Stomach (tissue), 4 donors: ENCODE measurements at regions not wholly inside any gene's neighbourhood (a gene's known extent, or its start where the extent isn't known, plus 50 kb on each side); places are given as distances from the start of the nearest gene placed in this dataset.

ENCODE experiments used
- CTCF ChIP-seq, 7 experiments: fragments of 450-650 bp in 4 of 7; fragments of 200-600 bp in 3 of 7; sonication (generic) in 3 of 7; IDR thresholded peaks; one replicate each; pipeline ENCODE4 v1.5.1; 2016 to 2019; ENCODE audit warnings: antibody characterized with exemption in 7 of 7, control low read depth in 2 of 7, mild to moderate bottlenecking in 1 of 7
- POLR2A ChIP-seq, 4 donors: fragments of 450-650 bp; IDR thresholded peaks; one replicate each; pipeline ENCODE4 v1.6.1; 2016; ENCODE audit warnings: antibody characterized with exemption in 4 of 4, control low read depth in 2 of 4, mild to moderate bottlenecking in 1 of 4, moderate library complexity in 1 of 4
- POLR2AphosphoS5 ChIP-seq, 3 donors: sonication (generic); formaldehyde crosslinking; IDR thresholded peaks; one replicate each; pipeline ENCODE4 v1.6.1; 2016; ENCODE audit warnings: antibody characterized with exemption in 3 of 3

- TF ChIP-seq POLR2A (IDR thresholded peaks at IDR 0.05) (no peak), CTCF (IDR thresholded peaks at IDR 0.05) (no peak), POLR2AphosphoS5 (IDR thresholded peaks at IDR 0.05) (no peak)
These were observed 73.9 kb upstream of the TBX5 start for GRCh38 chr12:114479831-114480230.
